Panc1 (cell line): ENCODE measurements at regions not wholly inside any gene's neighbourhood (a gene's known extent, or its start where the extent isn't known, plus 50 kb on each side); places are given as distances from the start of the nearest gene placed in this dataset.

ENCODE experiments used
- ATAC-seq: fragments of 200-7000 bp; cut with Tn5 transposase; 2 replicates; pipeline ENCODE4 v1.9.1; 2020; ENCODE audit warnings: mild to moderate bottlenecking, moderate library complexity
- BruUV-seq: library from RNA; stranded (reverse); fragments of 400-500 nt; replicated peaks from 2 replicates; lab custom pipeline; 2021; lab: Mats Ljungman, UMichigan
- CTCF ChIA-PET: fragments of 300-600 bp; sonication (Branson Sonifier 250); formaldehyde crosslinking; loops from one replicate; lab custom pipeline; 2022; ENCODE audit warnings: antibody characterized with exemption; lab: Charles Lee
- POLR2A ChIA-PET: fragments of 300-600 bp; sonication (Branson Sonifier 250); formaldehyde crosslinking; loops from one replicate; lab custom pipeline; 2022; ENCODE audit warnings: antibody characterized with exemption; lab: Charles Lee
- DNase-seq: peaks from one replicate; pipeline ENCODE4 v3.0.0-alpha.2; 2010; ENCODE audit warnings: low read depth, low spot score
- H3K27ac ChIP-seq: 2 replicates; pipeline ENCODE4 v1.5.1; 2011; ENCODE audit warnings: mild to moderate bottlenecking, low read length, inconsistent platforms
- H3K27me3 ChIP-seq: fragments of 200-500 bp; sonication (Bioruptor generic); 2 replicates; pipeline ENCODE4 v1.6.0; 2014; ENCODE audit warnings: low read length, inconsistent platforms; ENCODE audit not compliant: control insufficient read depth, insufficient read depth
- H3K36me3 ChIP-seq: fragments of 200-500 bp; sonication (Bioruptor generic); 2 replicates; pipeline ENCODE4 v1.5.1; 2014; ENCODE audit warnings: inconsistent platforms, mild to moderate bottlenecking, low read length, moderate library complexity; ENCODE audit not compliant: control insufficient read depth, insufficient read depth
- H3K4me1 ChIP-seq: 2 replicates; pipeline ENCODE4 v1.5.1; 2011; ENCODE audit warnings: inconsistent platforms, mild to moderate bottlenecking, low read length, moderate library complexity; ENCODE audit not compliant: control insufficient read depth, insufficient read depth
- H3K4me3 ChIP-seq, 2 experiments: 2 replicates each; pipeline ENCODE4 v1.5.1; 2011 to 2012; ENCODE audit warnings: low read depth in 2 of 2, low read length in 2 of 2, mild to moderate bottlenecking in 2 of 2, inconsistent platforms in 1 of 2, moderate library complexity in 1 of 2
- H3K9me3 ChIP-seq: fragments of 200-500 bp; sonication (Bioruptor generic); 2 replicates; pipeline ENCODE4 v1.5.1; 2014; ENCODE audit warnings: low read depth, mild to moderate bottlenecking, inconsistent platforms, low read length, moderate library complexity; ENCODE audit not compliant: control insufficient read depth, insufficient read depth
- POLR2AphosphoS5 ChIP-seq: IDR thresholded peaks from 2 replicates; pipeline ENCODE4 v1.6.1; 2012; ENCODE audit warnings: mild to moderate bottlenecking, low read depth, low read length, moderate library complexity
- SIN3A ChIP-seq: IDR thresholded peaks from 2 replicates; pipeline ENCODE4 v1.6.1; 2012; ENCODE audit warnings: low read depth, mild to moderate bottlenecking, low read length, moderate library complexity, borderline replicate concordance; ENCODE audit not compliant: insufficient read depth
- TCF7L2 ChIP-seq: IDR thresholded peaks from 2 replicates; pipeline ENCODE4 v1.6.1; 2011; ENCODE audit warnings: mild to moderate bottlenecking, low read depth, low read length, inconsistent platforms
- in situ Hi-C: cut with HindIII; loops from 2 replicates; pipeline ENCODE4 v1.10.0; 2016; ENCODE audit warnings: low sequenced_read_pairs, low pct_unique_long_range_greater_than_20kb
- intact Hi-C: fragments of 100-400 bp; cut with micrococcal nuclease; formaldehyde crosslinking; loops from one replicate; pipeline ENCODE4 v1.10.0; 2022; ENCODE audit not compliant: unreplicated experiment
- TF ChIP-seq, protein P1 (sequence below): fragments of 450-650 bp; IDR thresholded peaks from 2 replicates; pipeline ENCODE4 v1.5.1; 2017; ENCODE audit warnings: mild to moderate bottlenecking
- TF ChIP-seq, protein P2 (sequence below), 2 experiments: IDR thresholded peaks; 2 replicates each; pipeline ENCODE4 v1.6.1; 2011 to 2012; ENCODE audit warnings: low read depth in 2 of 2, control low read depth in 1 of 2, low read length in 1 of 2, mild to moderate bottlenecking in 1 of 2, moderate library complexity in 1 of 2; ENCODE audit not compliant: insufficient read depth in 1 of 2

DNA sequence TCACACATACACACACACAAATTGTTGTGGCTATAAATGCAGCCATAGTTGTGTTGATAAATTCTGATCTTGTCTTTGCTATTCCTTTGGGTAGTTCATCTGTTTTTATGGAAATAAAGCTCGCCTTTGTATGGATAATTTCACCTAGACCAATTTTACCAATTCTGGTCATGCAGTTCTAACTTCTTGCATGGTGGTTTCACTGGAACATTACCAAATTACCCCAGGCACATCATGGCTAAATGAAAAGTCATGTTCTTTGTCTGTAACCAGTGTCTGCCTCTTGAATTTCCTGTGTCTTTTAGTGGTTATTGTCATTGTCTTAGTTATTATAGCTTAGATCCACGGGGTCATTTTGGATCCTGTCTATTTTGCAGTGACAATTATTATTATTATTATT, 50.3 kb upstream of the TMC1 start:
- H3K9me3 ChIP-seq, result no peaks in the 10 kb centered on the region
- no peaks in the 10 kb centered on the region; the same call in 1 of the 2 replicates for H3K4me1 ChIP-seq
- no peak overlapping the region for H3K27ac ChIP-seq
- ChIA-PET CTCF (no interaction called here), POLR2A (no interaction called here)
- no peak for ATAC-seq
- no peak overlapping the region for H3K4me3 ChIP-seq
- no peaks in the 10 kb centered on the region for H3K27me3 ChIP-seq
- intact Hi-C loops, result no loop called here
- no peak for TF ChIP-seq TCF7L2
- TF ChIP-seq, protein P1, sequence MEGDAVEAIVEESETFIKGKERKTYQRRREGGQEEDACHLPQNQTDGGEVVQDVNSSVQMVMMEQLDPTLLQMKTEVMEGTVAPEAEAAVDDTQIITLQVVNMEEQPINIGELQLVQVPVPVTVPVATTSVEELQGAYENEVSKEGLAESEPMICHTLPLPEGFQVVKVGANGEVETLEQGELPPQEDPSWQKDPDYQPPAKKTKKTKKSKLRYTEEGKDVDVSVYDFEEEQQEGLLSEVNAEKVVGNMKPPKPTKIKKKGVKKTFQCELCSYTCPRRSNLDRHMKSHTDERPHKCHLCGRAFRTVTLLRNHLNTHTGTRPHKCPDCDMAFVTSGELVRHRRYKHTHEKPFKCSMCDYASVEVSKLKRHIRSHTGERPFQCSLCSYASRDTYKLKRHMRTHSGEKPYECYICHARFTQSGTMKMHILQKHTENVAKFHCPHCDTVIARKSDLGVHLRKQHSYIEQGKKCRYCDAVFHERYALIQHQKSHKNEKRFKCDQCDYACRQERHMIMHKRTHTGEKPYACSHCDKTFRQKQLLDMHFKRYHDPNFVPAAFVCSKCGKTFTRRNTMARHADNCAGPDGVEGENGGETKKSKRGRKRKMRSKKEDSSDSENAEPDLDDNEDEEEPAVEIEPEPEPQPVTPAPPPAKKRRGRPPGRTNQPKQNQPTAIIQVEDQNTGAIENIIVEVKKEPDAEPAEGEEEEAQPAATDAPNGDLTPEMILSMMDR, result no peak
- TF ChIP-seq SIN3A, result no peak
- TF ChIP-seq, protein P2, sequence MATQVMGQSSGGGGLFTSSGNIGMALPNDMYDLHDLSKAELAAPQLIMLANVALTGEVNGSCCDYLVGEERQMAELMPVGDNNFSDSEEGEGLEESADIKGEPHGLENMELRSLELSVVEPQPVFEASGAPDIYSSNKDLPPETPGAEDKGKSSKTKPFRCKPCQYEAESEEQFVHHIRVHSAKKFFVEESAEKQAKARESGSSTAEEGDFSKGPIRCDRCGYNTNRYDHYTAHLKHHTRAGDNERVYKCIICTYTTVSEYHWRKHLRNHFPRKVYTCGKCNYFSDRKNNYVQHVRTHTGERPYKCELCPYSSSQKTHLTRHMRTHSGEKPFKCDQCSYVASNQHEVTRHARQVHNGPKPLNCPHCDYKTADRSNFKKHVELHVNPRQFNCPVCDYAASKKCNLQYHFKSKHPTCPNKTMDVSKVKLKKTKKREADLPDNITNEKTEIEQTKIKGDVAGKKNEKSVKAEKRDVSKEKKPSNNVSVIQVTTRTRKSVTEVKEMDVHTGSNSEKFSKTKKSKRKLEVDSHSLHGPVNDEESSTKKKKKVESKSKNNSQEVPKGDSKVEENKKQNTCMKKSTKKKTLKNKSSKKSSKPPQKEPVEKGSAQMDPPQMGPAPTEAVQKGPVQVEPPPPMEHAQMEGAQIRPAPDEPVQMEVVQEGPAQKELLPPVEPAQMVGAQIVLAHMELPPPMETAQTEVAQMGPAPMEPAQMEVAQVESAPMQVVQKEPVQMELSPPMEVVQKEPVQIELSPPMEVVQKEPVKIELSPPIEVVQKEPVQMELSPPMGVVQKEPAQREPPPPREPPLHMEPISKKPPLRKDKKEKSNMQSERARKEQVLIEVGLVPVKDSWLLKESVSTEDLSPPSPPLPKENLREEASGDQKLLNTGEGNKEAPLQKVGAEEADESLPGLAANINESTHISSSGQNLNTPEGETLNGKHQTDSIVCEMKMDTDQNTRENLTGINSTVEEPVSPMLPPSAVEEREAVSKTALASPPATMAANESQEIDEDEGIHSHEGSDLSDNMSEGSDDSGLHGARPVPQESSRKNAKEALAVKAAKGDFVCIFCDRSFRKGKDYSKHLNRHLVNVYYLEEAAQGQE (IDR thresholded peaks at IDR 0.05; ENCODE audit: insufficient read depth in 1 of 2, low read depth in 2 of 2, low read length in 1 of 2), result no peak
- no peak for TF ChIP-seq POLR2AphosphoS5
- no TSS peak for BruUV-seq
- in situ Hi-C loops, result no loop called here
- no peak for DNase-seq
- H3K36me3 ChIP-seq, result no peaks in the 10 kb centered on the region

DNA sequence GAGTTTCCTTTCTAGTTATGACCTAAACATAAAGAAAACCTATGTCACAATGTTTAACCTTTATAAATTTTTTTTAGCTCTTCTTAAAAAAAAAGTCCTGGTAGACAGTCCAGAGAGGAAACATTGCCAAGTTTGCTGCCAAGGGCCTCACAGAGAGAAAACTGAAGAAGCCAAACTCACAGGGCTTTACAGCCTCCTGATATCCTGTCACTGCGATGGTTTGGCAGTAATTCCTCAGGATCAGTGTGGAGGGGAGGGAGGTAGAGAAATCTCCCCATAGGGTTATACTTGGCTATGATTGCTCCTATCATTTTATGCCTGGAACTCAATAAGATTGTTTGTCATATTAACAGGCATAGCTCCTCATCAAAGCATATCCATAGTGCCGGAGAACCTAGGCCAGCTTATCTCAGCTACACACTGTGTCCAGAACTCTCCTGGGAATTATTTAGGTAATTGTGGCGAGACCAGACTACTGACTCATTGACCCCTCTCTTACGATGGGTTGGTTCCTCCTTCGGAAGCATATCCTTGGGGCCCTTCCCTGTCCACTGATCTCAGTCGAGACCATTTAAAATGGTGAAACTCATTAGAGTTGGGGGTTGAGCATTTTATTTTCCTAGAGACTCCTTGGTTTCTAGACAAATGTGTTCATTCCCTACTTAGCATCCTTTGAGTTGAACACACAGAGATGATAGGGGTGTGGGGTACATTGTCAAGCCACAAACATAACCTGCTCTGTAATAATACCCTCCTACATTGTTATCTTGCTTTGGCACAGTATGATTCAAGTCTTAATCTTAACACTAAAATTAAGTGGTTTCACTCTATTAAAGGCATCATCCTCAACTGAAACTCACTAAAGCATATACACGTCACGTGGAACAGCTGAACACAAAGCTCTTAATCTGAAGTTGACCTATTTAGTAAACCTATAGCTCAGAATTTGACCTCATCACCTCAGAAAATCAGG, 53.4 kb upstream of the TMC1 start:
- H3K4me3 ChIP-seq, result no peak overlapping the region
- 0 out of 2 replicates have a peak overlapping the region, but pooled peaks have one; percentile 7 for H3K27ac ChIP-seq
- intact Hi-C loops (no loop called here), in situ Hi-C loops (no loop called here)
- POLR2A ChIA-PET, result no interaction called here
- BruUV-seq, result no TSS peak
- no peak for TF ChIP-seq TCF7L2
- TF ChIP-seq, protein P1, result no peak
- TF ChIP-seq, protein P2 (IDR thresholded peaks at IDR 0.05; ENCODE audit: insufficient read depth in 1 of 2, low read depth in 2 of 2, low read length in 1 of 2), result no peak
- no peak for TF ChIP-seq POLR2AphosphoS5
- H3K27me3 ChIP-seq, result no peaks in the 10 kb centered on the region
- H3K9me3 ChIP-seq, result no peaks in the 10 kb centered on the region
- no peaks in the 10 kb centered on the region for H3K4me1 ChIP-seq
- H3K36me3 ChIP-seq, result no peaks in the 10 kb centered on the region
- CTCF ChIA-PET, result no interaction called here
- ATAC-seq (no peak), DNase-seq (no peak)
